Astrocyte (in vitro differentiated cells and primary cell): ENCODE measurements at regions not wholly inside any gene's neighbourhood (a gene's known extent, or its start where the extent isn't known, plus 50 kb on each side); places are given as distances from the start of the nearest gene placed in this dataset.

Experiments
- DNase-seq: peaks from one replicate; pipeline ENCODE4 v3.0.0-alpha.2; 2010; ENCODE audit warnings: low read depth
- FAIRE-seq: peaks from 2 replicates; lab custom pipeline; 2011; peaks lifted over from hg19 to GRCh38; lab: Jason Lieb, UNC
- H2AFZ ChIP-seq: 2 replicates; pipeline ENCODE4 v1.6.0; 2012; ENCODE audit warnings: low read depth, low read length, inconsistent platforms
- H3K27ac ChIP-seq: 2 replicates; pipeline ENCODE4 v1.5.1; 2011; ENCODE audit warnings: low read depth, low read length, inconsistent platforms
- H3K27me3 ChIP-seq: 2 replicates; pipeline ENCODE4 v1.6.0; 2011; ENCODE audit warnings: low read length, inconsistent platforms; ENCODE audit not compliant: insufficient read depth
- H3K36me3 ChIP-seq: 2 replicates; pipeline ENCODE4 v1.5.1; 2011; ENCODE audit warnings: low read length, inconsistent platforms; ENCODE audit not compliant: insufficient read depth
- H3K4me1 ChIP-seq: 2 replicates; pipeline ENCODE4 v1.5.1; 2011; ENCODE audit warnings: low read length, inconsistent platforms; ENCODE audit not compliant: insufficient read depth
- H3K4me2 ChIP-seq: 2 replicates; pipeline ENCODE4 v1.6.0; 2012; ENCODE audit warnings: low read length, inconsistent platforms
- H3K4me3 ChIP-seq: 2 replicates; pipeline ENCODE4 v1.5.1; 2011; ENCODE audit warnings: low read depth, mild to moderate bottlenecking, low read length, inconsistent platforms; ENCODE audit not compliant: insufficient read depth
- H3K79me2 ChIP-seq: 2 replicates; pipeline ENCODE4 v1.6.0; 2012; ENCODE audit warnings: mild to moderate bottlenecking, low read length, inconsistent platforms; ENCODE audit not compliant: insufficient read depth
- H3K9ac ChIP-seq: 2 replicates; pipeline ENCODE4 v1.6.0; 2012; ENCODE audit warnings: mild to moderate bottlenecking, low read length, inconsistent platforms
- H3K9me3 ChIP-seq: 2 replicates; pipeline ENCODE4 v1.5.1; 2012; ENCODE audit warnings: low read depth, mild to moderate bottlenecking, low read length, inconsistent platforms; ENCODE audit not compliant: insufficient read depth
- H4K20me1 ChIP-seq: 2 replicates; pipeline ENCODE4 v1.6.0; 2012; ENCODE audit warnings: low read length, inconsistent platforms; ENCODE audit not compliant: insufficient read depth
- H3K27ac Mint-ChIP-seq: one replicate; pipeline ENCODE4 v1.8.0; 2021; ENCODE audit warnings: mild to moderate bottlenecking, mixed read lengths; ENCODE audit not compliant: unreplicated experiment
- H3K27me3 Mint-ChIP-seq: one replicate; pipeline ENCODE4 v1.8.0; 2021; ENCODE audit warnings: low read depth, mixed read lengths; ENCODE audit not compliant: unreplicated experiment
- H3K36me3 Mint-ChIP-seq: one replicate; pipeline ENCODE4 v1.8.0; 2021; ENCODE audit warnings: low read depth, mixed read lengths; ENCODE audit not compliant: unreplicated experiment
- H3K4me1 Mint-ChIP-seq: one replicate; pipeline ENCODE4 v1.8.0; 2021; ENCODE audit warnings: low read depth, mixed read lengths; ENCODE audit not compliant: unreplicated experiment
- H3K4me3 Mint-ChIP-seq: one replicate; pipeline ENCODE4 v1.8.0; 2021; ENCODE audit warnings: mild to moderate bottlenecking, moderate library complexity, mixed read lengths; ENCODE audit not compliant: unreplicated experiment
- H3K9me3 Mint-ChIP-seq: one replicate; pipeline ENCODE4 v1.8.0; 2021; ENCODE audit warnings: mild to moderate bottlenecking, mixed read lengths; ENCODE audit not compliant: unreplicated experiment
- EZH2 ChIP-seq: IDR thresholded peaks from 2 replicates; pipeline ENCODE4 v1.6.1; 2012; ENCODE audit warnings: mild to moderate bottlenecking, low read length, inconsistent platforms; ENCODE audit not compliant: insufficient read depth
- TF ChIP-seq, protein P1 (sequence below): IDR thresholded peaks from 2 replicates; pipeline ENCODE4 v1.5.1; 2011; ENCODE audit warnings: low read depth, mild to moderate bottlenecking, inconsistent platforms, low read length, moderate library complexity; ENCODE audit not compliant: insufficient read depth

DNA sequence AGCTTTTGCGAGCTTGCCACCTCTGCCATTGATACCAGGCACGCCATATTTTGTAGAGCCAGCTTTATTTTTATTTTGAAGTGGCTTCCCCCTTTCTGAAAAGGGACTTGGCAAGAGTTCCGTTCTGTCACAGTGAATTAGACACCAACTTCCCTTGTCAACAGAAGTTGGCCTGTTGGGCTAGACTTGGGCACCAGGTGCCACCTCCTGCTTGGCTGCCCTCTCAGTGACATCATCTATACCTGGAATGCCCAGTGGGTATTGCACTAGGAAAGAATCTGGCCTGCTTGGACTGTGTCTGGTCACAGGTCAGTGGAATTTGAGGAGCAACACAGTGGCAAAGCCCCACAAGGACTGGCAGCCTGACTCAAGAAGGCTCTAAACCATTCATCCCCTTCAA, 101.0 kb downstream of the BCL2L11 start:
- Mint-ChIP-seq H3K27ac (no peak overlapping the region), H3K36me3 (peaks cover 12% of the 10 kb centered on the region), H3K27me3 (no peaks in the 10 kb centered on the region), H3K4me3 (no peak overlapping the region), H3K9me3 (peaks cover 9% of the 10 kb centered on the region), H3K4me1 (peaks cover 19% of the 10 kb centered on the region)
- H3K27ac ChIP-seq: no peak overlapping the region
- TF ChIP-seq, protein P1, sequence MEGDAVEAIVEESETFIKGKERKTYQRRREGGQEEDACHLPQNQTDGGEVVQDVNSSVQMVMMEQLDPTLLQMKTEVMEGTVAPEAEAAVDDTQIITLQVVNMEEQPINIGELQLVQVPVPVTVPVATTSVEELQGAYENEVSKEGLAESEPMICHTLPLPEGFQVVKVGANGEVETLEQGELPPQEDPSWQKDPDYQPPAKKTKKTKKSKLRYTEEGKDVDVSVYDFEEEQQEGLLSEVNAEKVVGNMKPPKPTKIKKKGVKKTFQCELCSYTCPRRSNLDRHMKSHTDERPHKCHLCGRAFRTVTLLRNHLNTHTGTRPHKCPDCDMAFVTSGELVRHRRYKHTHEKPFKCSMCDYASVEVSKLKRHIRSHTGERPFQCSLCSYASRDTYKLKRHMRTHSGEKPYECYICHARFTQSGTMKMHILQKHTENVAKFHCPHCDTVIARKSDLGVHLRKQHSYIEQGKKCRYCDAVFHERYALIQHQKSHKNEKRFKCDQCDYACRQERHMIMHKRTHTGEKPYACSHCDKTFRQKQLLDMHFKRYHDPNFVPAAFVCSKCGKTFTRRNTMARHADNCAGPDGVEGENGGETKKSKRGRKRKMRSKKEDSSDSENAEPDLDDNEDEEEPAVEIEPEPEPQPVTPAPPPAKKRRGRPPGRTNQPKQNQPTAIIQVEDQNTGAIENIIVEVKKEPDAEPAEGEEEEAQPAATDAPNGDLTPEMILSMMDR: no peak
- TF ChIP-seq EZH2: no peak
- no peak overlapping the region for H3K4me3 ChIP-seq
- H3K27me3 ChIP-seq: no peaks in the 10 kb centered on the region
- H3K79me2 ChIP-seq: no peaks in the 10 kb centered on the region
- no peak overlapping the region for H2AFZ ChIP-seq
- peaks cover 7% of the 10 kb centered on the region for H4K20me1 ChIP-seq
- FAIRE-seq (no peak), DNase-seq (no peak)
- H3K9ac ChIP-seq: no peak overlapping the region
- H3K36me3 ChIP-seq: no peaks in the 10 kb centered on the region
- H3K4me2 ChIP-seq: no peak overlapping the region
- H3K9me3 ChIP-seq: no peaks in the 10 kb centered on the region
- peaks cover 8% of the 10 kb centered on the region for H3K4me1 ChIP-seq

DNA sequence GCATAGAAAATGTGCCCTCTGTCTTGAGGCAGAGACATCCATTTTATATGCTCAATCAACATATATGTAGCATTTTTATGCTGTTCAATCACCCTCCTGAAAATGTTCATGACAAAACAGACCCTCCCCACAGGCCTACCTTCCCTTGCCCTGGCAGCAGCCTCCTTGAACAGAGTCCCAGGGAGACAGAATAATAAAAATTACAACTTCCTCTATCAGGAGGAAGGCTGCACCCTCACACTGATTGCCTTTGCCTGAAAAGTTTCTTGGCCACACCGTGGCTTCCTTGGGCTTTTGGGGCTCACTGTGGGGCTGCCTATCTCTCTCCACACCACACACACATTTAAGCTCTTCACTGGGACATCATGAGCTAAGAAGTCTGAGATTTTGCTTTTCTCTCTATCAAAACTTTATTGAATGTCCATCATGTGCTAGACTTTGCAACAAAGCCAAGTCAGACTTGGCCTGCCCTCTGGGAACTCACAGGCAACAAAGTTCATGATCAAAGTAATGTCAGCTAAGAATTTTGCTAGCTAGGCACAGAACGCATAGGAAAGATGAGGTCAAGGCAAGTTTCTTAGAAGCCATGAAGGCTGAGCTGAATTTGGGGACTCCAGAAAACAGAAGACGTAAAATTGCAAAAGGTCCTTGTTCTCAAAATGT, 101.6 kb downstream of the BCL2L11 start:
- Histone ChIP-seq H3K79me2 (no peaks in the 10 kb centered on the region), H3K9ac (no peak overlapping the region), H3K4me1 (peaks cover 12% of the 10 kb centered on the region), H4K20me1 (peaks cover 7% of the 10 kb centered on the region), H3K9me3 (no peaks in the 10 kb centered on the region), H3K4me3 (no peak overlapping the region), H3K36me3 (no peaks in the 10 kb centered on the region), H3K4me2 (no peak overlapping the region), H3K27me3 (no peaks in the 10 kb centered on the region), H2AFZ (no peak overlapping the region), H3K27ac (no peak overlapping the region)
- H3K27ac Mint-ChIP-seq: peak overlapping the region; percentile 10
- H3K4me3 Mint-ChIP-seq: no peak overlapping the region
- TF ChIP-seq, protein P1: no peak
- TF ChIP-seq EZH2: no peak
- FAIRE-seq (no peak), DNase-seq (no peak)
- H3K27me3 Mint-ChIP-seq: no peaks in the 10 kb centered on the region
- H3K4me1 Mint-ChIP-seq: peaks cover 24% of the 10 kb centered on the region
- H3K36me3 Mint-ChIP-seq: peaks cover 12% of the 10 kb centered on the region
- H3K9me3 Mint-ChIP-seq: peaks cover 9% of the 10 kb centered on the region

DNA sequence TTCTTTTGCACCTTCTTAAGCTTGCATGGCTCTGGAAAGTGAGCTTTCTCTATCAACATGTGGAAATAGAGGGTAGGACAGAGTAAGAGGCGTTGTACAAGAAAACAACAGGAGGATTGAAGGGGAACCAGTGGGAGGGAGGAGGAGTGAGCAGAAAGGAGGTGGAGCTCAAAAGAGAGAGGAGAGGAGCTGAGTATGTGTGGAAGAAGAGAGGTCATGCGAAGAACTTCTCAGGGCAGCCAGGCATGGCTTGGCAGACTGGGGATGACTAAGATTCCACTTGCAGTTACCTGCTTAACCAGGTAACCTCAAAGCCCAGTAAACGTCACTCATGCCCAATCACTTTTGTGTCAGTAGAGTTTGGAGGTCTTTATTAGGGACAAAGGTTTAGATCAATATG, 105.1 kb downstream of the BCL2L11 start:
- Mint-ChIP-seq H3K4me3 (no peak overlapping the region), H3K4me1 (peaks cover 26% of the 10 kb centered on the region), H3K27me3 (no peaks in the 10 kb centered on the region), H3K36me3 (peaks cover 10% of the 10 kb centered on the region), H3K27ac (no peak overlapping the region), H3K9me3 (peaks cover 9% of the 10 kb centered on the region)
- FAIRE-seq (no peak), DNase-seq (no peak)
- H4K20me1 ChIP-seq: peaks cover 12% of the 10 kb centered on the region
- no peak overlapping the region for H3K4me2 ChIP-seq
- H3K9ac ChIP-seq: no peak overlapping the region
- H3K4me1 ChIP-seq: peaks cover 14% of the 10 kb centered on the region
- H3K9me3 ChIP-seq: no peaks in the 10 kb centered on the region
- H3K27me3 ChIP-seq: no peaks in the 10 kb centered on the region
- no peaks in the 10 kb centered on the region for H3K79me2 ChIP-seq
- H3K36me3 ChIP-seq: no peaks in the 10 kb centered on the region
- H3K4me3 ChIP-seq: no peak overlapping the region
- H3K27ac ChIP-seq: no peak overlapping the region
- TF ChIP-seq EZH2: no peak
- TF ChIP-seq, protein P1: no peak
- no peak overlapping the region for H2AFZ ChIP-seq
